NOMO-1 treated with dmso at 0.1 percent for 144 hours (cell line): ENCODE measurements at regions not wholly inside any gene's neighbourhood (a gene's known extent, or its start where the extent isn't known, plus 50 kb on each side); places are given as distances from the start of the nearest gene placed in this dataset.

Source experiments
- DNase-seq: peaks from one replicate; lab custom pipeline; 2025; ENCODE audit not compliant: unreplicated experiment; lab: John Stamatoyannopoulos, UW

DNA sequence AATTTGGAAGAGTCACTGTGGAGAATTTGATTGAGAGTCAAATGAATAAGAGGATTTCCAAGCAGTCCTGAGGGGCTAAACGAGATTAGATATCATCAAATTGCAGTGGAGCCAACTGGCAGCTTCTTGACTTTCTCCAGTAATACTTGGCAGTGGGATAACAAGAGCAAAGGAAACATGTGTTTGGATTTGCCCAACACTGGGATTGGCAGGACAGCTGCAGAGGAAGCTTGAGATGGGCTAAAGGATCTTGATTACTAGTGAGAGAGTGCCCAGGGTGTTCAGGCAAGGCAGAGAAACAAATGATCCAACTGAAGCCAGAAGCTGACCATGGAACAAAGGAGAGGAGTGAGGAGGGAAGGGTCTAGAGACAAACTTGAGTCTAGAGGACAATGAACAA, 356.0 kb upstream of the ISL1 start:
- DNase-seq: no peak

DNA sequence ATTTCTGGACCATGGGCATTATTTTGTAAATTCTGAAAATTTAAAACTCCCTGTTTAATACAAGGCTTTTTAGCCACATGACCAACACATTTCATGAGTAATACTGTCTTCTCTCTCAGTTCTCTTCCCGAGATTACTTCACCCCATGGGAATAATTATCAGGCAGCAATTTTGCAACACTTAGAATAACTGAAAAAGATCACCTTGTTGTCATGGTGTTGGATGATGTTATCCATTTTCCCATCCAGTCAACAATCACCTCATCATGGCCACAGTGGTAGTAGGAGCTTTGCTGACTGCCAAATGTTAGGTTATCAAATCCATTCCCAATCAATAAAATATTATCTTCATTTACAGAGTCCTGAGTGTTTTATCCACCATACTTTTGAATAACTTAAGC, 354.9 kb upstream of the ISL1 start:
- DNase-seq: no peak

DNA sequence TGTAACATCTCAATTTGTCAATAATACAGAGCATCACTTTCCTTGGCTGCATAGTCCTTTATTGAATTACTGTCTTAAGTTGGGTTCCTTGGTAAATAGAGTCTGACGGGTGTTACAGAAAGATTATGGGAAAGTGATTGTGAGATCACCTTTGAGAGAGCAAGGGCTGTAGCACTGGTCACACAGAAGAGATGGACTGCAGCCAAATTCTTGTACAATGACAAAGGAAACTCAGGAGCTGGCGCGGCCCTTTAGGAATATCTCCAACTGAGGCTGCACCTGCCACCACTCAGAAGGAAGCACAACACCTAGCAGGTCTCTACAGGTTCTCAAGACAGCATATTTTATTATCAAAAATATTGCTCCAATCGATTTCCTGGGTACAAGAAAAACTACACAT, 350.0 kb upstream of the ISL1 start:
- no peak for DNase-seq

DNA sequence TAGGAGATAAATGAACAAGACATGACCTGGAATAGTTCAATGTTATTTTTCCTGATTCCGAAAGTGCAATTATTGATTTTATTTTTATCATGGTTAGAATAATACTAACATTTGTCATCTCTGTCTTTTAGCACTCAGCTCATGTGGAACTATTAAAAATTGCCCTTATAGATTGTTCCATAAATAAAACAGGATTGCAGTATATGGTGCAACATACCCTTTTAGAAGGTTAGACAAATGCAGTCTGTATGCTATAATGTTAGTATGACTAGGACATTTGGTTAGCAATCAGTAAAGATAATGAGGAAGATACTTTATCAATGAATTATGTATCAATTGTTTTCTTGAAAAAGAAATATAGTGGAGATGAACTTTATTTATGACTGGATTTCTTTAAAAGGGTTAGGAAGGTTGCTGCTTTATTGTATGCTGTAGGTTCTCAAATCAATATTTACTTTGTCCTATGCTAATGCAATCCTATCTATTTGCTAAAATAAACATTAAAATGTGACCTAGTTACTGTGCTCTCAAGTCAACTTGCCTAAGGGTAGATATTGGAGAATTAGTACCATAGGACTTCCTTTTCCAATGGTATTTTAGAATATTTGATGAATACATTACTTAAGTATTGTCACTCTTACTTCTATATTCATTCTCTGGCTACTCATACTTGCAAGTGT, 348.9 kb upstream of the ISL1 start:
- DNase-seq: no peak

DNA sequence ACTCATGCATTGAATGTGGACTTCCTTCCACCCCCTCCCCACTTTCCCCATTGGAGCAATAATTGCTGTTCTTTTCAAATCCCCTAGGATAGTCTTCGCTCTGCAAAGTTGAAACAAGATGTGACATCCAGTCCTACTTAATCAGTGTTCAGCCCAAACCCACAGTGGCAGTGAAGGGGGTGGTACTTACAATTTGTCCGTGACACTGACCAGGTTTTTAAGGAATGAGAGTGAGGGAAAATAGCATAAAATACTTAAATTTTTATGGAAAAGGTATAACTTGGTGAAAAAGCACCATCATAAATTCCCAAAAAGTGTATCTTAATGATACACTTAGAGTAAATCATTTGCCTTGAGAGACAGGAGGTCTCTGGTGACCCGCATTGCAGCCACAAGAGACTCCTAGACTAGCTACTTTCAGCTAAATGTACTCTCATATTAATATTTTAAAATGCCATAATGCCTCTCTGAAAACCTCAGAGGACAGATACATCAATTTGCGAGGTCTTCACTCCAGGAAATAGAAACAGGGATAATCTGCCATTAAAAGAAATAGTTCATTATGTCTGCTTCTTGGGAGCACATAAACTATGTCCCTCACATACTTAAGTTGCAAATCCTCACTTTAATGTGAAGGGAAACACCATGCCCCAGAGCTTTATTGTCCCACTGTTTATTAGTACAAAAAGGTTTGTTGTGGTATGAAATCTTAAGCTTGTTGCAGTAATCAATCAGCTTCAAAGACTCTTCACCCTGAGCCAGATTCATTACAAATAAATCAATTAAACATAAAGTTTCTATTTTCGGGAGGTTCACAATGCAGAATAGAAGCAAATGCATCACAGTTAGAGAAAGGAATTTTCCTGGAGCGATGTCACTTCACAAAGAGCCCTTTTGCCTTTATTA, 343.6 kb upstream of the ISL1 start:
- DNase-seq: no peak

DNA sequence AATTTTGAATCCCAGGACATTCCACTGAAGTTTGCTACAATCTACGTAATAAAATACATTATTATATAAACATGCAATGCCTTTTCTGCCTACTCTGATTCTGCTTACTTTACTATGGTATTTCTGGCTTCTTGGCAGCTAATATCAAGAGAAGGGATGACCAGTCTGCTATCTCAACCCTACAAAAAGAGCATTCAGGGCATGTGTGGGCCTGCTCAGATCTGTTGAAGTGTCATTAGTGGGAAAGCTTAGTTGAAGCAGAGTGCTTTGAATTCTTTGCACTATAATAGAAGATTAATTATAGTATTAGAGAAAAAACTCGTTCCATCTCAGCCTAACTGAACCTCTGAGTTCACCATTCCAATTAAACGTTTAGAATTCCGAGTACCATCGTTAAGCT, 339.5 kb upstream of the ISL1 start:
- DNase-seq: no peak

DNA sequence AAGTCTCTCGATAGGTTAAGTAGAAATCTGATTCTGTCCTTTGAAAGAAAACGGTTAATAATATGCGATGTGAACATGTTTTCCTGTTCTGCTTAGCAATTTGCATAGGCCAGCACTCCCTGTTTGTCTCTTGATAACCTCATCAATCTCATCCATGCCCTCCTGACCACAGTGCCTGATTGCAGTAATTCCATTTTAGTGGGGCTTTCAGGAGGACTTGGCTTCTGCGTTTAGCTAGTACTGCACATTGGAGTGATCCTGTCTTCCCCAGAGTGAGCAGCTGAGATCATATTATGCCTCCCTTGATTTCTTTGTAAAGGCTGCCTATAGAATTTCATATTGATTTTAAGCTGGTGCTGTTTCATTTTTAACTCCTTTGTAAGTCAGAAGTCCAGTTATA, 335.9 kb upstream of the ISL1 start:
- DNase-seq: no peak

DNA sequence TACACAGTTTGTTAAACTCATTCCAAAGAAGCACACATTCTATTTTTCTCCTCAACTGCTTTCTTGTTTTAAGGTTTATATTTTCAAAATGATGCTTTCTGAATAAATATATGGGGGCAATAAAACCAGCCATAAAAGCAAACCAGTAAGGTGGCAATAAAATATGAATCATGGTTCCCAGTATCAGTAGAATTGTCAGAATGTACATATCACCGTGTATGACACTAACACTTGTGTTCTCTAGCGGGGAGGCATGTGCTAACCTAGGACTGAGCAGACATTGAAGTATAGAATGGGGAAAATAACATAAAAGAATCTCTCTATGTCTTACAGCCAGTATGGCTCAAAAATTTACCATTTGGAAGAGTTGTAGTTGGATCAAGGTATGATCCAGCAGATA, 329.9 kb upstream of the ISL1 start:
- no peak for DNase-seq

DNA sequence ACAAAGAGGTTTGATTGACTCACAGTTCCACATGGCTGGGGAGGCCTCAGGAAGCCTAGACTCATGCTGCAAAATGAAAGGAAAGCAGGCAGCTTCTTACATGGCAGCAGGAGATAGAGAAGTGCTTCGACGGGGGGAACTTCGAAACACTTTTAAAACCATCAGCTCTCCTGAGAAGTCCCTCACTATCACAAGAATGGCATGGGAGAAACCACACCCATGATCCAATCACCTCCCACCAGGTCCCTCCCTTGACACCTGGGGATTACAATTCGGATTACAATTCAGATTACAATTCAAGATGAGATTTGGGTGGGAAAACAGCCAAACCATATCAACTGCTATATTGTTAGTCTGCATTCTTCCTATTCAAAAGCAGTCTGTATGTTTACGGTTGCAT, 322.3 kb upstream of the ISL1 start:
- no peak for DNase-seq

DNA sequence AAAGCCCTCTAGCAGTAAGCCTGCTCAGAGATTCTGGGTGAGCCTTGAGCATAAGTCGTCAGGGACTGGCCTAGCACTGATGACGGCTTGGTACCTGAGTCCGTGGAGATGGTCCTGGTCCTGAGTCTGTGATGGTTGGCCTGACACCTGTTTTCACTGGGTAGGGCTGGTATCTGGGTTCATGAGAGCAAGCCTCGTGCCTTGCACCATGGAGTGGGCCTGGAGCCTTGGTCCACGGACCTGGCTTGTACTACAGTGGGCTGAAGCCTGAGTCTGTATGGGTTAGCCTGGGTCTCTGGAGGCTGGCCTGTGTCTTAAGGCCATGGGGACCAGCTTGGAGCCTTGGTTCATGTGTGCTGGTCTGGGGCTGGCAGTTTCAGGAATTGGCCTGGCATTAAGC, 310.3 kb upstream of the ISL1 start:
- DNase-seq: no peak

DNA sequence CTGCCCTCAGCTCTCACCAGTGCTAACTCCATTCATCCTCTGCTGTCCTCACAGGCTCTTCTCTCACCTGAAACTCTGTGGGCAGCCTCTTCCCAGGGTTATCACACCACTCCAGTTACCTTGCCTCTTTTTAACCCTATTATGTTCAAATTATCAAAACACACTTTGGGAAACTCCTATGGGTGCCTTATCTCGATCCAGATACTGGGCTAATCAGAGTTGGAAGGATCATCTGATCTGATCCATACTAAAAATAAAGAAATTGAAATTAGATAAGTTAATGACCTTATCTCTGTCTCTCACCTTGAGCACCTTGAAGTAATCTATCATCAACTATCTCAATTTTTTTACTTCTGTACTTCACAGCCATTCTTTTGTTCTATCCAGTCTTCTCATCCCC, 300.5 kb upstream of the ISL1 start:
- no peak for DNase-seq

DNA sequence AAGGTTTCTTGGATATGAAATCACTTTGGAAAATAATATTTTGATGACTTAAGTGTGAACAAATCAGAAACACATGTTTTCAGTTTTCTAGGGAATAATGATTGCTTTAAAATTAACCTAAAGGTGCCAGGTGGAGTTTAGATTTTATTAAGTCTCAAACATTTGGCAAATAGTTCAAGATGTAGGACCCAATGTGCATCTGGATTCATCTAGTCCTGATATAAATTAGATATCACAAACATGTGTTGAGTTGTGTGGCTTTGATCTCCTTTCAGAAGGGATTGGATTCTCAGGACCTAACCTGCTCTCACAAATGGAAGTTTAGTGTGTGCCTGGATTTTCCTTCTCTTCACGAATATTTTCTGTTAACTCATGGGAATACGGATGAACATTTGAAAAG, 291.4 kb upstream of the ISL1 start:
- no peak for DNase-seq

DNA sequence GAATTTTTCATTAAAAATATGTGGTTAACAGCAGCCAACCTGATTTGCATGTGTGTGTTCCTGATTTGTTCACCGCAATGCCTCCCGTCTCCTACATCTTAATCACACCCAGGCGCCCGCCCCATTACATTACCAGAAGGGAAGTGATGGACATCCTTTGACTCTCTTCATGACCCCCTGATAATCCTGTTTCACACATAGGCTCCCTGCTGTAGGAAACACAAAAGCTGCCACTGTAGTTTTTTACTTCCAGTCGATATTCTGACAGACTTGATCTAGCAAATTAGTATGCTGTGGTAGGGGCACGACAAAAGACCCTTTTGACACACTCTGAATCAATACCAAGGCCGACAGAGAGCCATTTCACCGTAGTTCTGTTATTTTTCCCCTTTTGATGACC, 287.8 kb upstream of the ISL1 start:
- DNase-seq: no peak

DNA sequence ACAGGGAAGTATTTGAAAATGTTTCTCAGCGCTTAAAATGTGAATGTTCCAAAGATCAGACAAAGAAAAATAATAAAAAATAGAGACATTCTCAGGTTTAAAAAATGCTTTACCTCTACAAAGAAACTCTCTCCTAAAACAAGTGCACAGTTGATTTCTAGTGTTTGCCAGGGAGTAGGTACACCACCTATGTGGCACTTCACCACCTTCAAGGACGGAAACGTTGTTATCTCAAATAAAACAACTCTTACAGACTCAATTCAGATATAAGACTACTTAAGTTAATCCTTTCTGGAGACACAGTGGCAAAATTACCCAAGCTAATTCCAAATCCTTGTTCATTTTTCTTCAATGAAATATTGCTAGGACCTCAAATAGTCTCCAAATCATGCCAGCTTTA, 286.4 kb upstream of the ISL1 start:
- no peak for DNase-seq

DNA sequence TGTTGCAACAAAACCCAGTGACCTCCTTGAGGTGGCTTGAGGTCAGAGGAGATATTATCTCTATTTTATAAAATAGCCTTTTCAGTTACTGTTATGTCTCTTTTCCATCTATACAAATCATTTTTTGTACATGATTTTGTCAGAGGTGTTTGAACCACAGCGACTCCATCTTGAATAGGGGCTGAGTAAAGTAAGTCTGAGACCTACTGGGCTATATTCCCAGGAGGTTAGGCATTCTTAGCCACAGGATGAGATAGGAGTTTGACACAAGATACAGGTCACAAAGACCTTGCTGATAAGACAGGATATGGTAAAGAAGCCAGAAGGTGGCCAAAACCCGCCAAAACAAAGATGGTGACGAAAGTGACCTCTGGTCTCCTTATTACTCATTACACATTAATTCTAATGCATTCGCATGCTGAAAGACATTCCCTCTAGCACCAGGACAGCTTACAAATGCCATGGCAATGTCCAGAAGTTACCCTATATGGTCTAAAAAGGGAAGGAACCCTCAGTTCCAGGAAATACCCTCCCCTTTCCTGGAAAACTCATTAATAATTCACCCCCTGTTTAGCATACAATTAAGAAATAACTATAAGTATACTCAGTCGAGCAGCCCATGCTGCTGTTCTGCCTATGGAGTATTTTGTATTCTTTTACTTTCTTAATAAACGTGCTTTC, 283.9 kb upstream of the ISL1 start:
- DNase-seq: no peak

DNA sequence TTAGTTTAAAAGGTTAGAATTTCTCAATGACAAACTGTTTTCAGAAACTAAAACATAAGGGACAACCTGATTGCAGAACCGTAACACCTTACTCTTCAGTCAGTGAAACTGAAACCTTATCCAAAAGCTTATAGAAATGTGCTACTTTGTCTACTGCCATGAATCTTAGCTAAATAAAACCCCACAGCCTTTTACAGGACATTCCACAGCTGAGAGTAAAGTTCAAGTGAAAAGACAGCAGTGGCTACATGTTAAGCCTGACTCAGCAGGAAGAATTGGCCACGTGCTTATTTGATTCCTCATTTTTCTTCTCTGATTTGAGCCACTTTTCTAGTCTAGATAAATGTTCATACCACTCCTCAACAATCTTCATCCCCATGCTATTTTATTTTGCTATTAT, 278.7 kb upstream of the ISL1 start:
- no peak for DNase-seq

DNA sequence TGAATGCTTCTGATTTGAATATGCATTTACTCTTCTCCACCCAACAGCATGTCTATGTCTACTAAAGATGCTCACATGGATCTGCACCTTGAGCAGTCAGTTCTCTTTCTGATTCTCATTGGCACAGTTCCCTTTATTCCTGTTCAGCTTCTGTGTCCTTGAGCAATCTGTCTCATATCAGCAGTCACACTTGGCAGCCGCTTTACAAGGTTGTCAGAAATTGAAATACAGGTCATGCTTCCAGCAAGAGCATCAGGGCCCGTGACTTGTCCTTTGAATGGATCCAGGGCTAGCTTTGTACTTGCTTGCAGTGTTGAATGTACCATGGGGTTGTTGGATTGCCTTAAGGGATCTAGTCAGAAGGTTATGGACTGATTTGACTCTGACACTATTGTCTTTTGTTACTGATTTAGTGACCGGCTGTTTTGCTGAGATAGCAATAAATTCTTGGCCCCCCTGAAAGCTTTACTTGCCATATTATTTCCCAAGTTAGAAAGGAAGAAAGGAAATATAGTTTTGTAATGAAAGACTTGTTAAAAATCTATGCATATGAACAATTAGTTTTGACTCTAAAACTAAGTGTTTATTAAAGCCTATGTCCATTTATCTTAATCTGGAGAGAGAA, 273.4 kb upstream of the ISL1 start:
- DNase-seq: no peak

DNA sequence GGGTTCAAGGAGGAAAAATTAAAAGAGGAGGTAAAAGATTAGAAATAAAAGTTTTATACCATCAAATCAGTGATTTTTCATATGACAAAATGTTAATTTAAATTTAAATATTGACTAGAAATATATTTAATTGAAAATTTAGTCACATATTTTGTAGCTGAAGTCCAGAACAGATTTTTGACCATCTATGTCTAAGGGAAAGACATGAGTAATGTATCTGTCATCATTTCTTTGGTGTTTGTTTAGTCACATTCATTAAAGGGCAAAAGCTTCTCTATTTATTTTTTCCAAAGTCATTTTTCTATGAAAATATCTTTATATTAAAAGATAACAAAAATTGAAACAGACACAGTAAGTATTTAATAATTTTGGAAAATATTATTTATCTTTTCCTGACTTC, 252.0 kb upstream of the ISL1 start:
- no peak for DNase-seq

DNA sequence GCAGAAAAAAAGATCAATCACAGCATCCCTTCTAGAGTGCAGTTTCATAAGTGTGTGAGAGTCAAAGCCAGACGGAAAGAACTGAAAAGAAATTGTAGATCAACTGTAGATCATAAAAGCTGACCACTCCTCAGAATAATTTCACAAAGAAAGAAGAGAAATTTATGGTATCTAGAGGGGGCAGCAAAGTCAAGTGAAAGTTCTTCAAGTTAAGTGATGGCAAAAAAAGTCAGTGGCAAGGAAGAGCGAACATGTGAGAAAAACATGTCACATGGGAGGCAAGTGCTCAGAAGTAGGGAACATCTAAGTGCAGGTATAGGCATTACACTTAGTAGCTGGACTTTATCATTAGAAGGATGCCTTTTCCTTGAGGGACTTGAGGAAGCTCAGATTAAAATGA, 245.1 kb upstream of the ISL1 start:
- DNase-seq: no peak

DNA sequence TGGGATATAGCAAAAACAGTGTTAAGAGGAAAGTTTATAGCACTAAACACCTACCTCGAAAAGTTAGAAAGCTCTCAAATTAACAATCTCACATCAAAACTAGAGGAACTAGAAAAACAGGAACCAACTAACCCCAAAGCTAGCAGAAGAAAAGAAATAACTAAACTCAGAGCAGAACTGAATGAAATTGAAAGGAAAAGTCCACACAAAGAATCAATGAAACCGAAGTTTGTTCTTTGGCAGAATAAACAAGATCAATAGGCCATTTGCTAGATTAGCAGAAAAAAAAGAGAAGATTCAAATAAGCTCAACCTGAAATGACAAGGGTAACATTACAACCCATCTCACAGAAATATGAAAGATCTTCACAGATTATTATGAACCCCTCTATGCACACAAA, 234.8 kb upstream of the ISL1 start:
- DNase-seq: no peak

DNA sequence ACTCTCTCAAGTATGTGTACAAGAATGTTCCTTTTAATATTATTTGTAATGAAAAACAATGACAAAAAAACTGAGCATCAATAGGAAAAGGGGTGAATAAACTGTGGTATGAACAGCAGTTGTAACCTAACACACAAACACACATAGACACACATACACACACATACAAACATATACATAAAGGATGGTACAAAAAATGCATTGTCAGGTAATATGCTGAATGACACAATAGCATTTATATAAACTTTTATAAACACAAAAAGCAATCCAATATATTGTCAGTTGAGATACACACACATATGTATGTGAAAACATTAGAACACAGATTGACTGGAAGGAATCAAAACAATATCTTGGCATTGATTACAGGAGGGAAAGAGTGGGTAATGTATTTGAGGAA, 227.0 kb upstream of the ISL1 start:
- DNase-seq: no peak

DNA sequence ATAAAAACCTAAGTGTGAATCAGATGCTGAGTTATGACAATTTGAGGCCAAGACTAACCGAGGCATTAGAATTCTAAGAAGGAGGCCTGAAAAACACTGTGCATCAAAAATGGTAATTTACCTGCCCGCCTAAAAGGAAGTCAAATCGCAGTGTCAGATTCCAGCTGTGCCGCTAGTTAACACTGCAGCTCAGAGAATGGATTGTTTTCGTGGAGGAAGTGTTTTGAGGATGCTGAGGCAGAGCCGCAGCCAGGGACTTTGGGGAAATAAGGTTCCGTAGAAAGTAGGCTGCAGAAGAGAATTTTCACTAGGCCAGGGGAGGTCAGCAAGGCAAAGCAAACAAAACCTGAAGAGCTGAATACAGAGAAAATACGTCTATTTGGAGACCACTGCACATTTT, 226.4 kb upstream of the ISL1 start:
- DNase-seq: no peak
